ENCODE measurements at regions not wholly inside any gene's neighbourhood (a gene's known extent, or its start where the extent isn't known, plus 50 kb on each side); places are given as distances from the start of the nearest gene placed in this dataset.

DNA sequence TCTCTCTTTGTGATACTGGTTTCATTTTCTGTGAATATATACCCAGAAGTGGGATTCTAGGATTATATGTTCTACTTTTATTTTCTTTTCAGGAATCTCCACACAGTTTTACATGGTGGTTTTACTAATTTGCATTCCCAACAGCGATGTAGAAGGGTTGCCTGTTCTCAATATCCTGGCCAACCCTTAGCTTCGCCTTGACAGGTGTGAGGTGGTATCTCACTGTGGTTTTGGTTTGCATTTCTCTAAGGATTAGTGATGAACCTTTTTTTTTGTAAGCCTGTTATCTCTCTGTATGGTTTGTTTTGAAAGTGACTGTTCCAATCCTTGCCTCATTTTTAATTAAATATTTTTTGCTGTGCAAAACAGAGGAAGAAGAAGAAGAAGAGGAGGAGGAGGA is 937.7 kb downstream of the CDH8 start:
- TF ChIP-seq, protein P1, sequence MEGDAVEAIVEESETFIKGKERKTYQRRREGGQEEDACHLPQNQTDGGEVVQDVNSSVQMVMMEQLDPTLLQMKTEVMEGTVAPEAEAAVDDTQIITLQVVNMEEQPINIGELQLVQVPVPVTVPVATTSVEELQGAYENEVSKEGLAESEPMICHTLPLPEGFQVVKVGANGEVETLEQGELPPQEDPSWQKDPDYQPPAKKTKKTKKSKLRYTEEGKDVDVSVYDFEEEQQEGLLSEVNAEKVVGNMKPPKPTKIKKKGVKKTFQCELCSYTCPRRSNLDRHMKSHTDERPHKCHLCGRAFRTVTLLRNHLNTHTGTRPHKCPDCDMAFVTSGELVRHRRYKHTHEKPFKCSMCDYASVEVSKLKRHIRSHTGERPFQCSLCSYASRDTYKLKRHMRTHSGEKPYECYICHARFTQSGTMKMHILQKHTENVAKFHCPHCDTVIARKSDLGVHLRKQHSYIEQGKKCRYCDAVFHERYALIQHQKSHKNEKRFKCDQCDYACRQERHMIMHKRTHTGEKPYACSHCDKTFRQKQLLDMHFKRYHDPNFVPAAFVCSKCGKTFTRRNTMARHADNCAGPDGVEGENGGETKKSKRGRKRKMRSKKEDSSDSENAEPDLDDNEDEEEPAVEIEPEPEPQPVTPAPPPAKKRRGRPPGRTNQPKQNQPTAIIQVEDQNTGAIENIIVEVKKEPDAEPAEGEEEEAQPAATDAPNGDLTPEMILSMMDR (IDR thresholded peaks at IDR 0.05) = no peak
- no peak for TF ChIP-seq EP300 (IDR thresholded peaks at IDR 0.05)
- no peak for TF ChIP-seq POLR2A (IDR thresholded peaks at IDR 0.05)
- TF ChIP-seq POLR2AphosphoS5 (IDR thresholded peaks at IDR 0.05) = no peak

Measured in stomach (tissue), 4 donors.